BLaER1 (cell line): ENCODE measurements at regions not wholly inside any gene's neighbourhood (a gene's known extent, or its start where the extent isn't known, plus 50 kb on each side); places are given as distances from the start of the nearest gene placed in this dataset.

Experiments used
- H3K27ac ChIP-seq: shearing (Covaris generic); formaldehyde crosslinking; 2 replicates; pipeline ENCODE4 v1.8.1; 2022
- H3K27me3 ChIP-seq: shearing (Covaris generic); formaldehyde crosslinking; 2 replicates; pipeline ENCODE4 v1.8.1; 2022
- H3K36me3 ChIP-seq: shearing (Covaris generic); formaldehyde crosslinking; 2 replicates; pipeline ENCODE4 v1.8.1; 2022
- H3K4me1 ChIP-seq: shearing (Covaris generic); formaldehyde crosslinking; 2 replicates; pipeline ENCODE4 v1.8.1; 2022
- H3K4me2 ChIP-seq: shearing (Covaris generic); formaldehyde crosslinking; 2 replicates; pipeline ENCODE4 v1.8.1; 2022
- H3K4me3 ChIP-seq: shearing (Covaris generic); formaldehyde crosslinking; 2 replicates; pipeline ENCODE4 v1.8.1; 2022
- H3K9ac ChIP-seq: shearing (Covaris generic); formaldehyde crosslinking; 2 replicates; pipeline ENCODE4 v1.8.1; 2022
- H3K9me3 ChIP-seq: shearing (Covaris generic); formaldehyde crosslinking; 2 replicates; pipeline ENCODE4 v1.8.1; 2022
- H4K20me1 ChIP-seq: shearing (Covaris generic); formaldehyde crosslinking; 2 replicates; pipeline ENCODE4 v1.8.1; 2022
- Cebpa-rat ChIP-seq: shearing (Covaris generic); IDR thresholded peaks from 2 replicates; pipeline ENCODE4 v1.8.1; 2022

- H3K4me1 ChIP-seq = no peaks in the 10 kb centered on the region
- H3K9me3 ChIP-seq = no peaks in the 10 kb centered on the region
- H3K9ac ChIP-seq = no peak overlapping the region
- TF ChIP-seq Cebpa-rat = no peak
- H3K4me2 ChIP-seq = no peak overlapping the region
- no peaks in the 10 kb centered on the region for H3K36me3 ChIP-seq
- no peaks in the 10 kb centered on the region for H4K20me1 ChIP-seq
- no peak overlapping the region for H3K27ac ChIP-seq
- H3K27me3 ChIP-seq = no peaks in the 10 kb centered on the region
- H3K4me3 ChIP-seq = no peak overlapping the region
Measured at GRCh38 chr1:72526926-72527325, 244.6 kb upstream of the NEGR1 start.

- H3K4me1 ChIP-seq = no peaks in the 10 kb centered on the region
- H3K9ac ChIP-seq = no peak overlapping the region
- no peaks in the 10 kb centered on the region for H3K9me3 ChIP-seq
- H3K27me3 ChIP-seq = no peaks in the 10 kb centered on the region
- H3K27ac ChIP-seq = no peak overlapping the region
- no peaks in the 10 kb centered on the region for H4K20me1 ChIP-seq
- no peak overlapping the region for H3K4me2 ChIP-seq
- H3K36me3 ChIP-seq = no peaks in the 10 kb centered on the region
- no peak for TF ChIP-seq Cebpa-rat
- H3K4me3 ChIP-seq = no peak overlapping the region
Measured at GRCh38 chr1:72524021-72524420, 241.7 kb upstream of the NEGR1 start.

- Histone ChIP-seq H3K4me1 (no peaks in the 10 kb centered on the region), H3K9me3 (no peaks in the 10 kb centered on the region), H3K27me3 (no peaks in the 10 kb centered on the region), H3K4me2 (no peak overlapping the region), H3K4me3 (no peak overlapping the region), H4K20me1 (no peaks in the 10 kb centered on the region), H3K9ac (no peak overlapping the region), H3K36me3 (no peaks in the 10 kb centered on the region), H3K27ac (no peak overlapping the region)
- no peak for TF ChIP-seq Cebpa-rat
Measured at GRCh38 chr1:72521659-72522058, 239.3 kb upstream of the NEGR1 start.

GRCh38 chr1:72516826-72517225 is 234.5 kb upstream of the NEGR1 start:
- Histone ChIP-seq H4K20me1 (no peaks in the 10 kb centered on the region), H3K9ac (no peak overlapping the region), H3K4me2 (no peak overlapping the region), H3K4me1 (no peaks in the 10 kb centered on the region), H3K27ac (no peak overlapping the region), H3K27me3 (no peaks in the 10 kb centered on the region), H3K4me3 (no peak overlapping the region), H3K36me3 (no peaks in the 10 kb centered on the region), H3K9me3 (no peaks in the 10 kb centered on the region)
- no peak for TF ChIP-seq Cebpa-rat

- Histone ChIP-seq H3K27me3 (no peaks in the 10 kb centered on the region), H3K9ac (no peak overlapping the region), H3K36me3 (no peaks in the 10 kb centered on the region), H3K4me2 (no peak overlapping the region), H4K20me1 (no peaks in the 10 kb centered on the region), H3K4me3 (no peak overlapping the region), H3K4me1 (no peaks in the 10 kb centered on the region), H3K27ac (no peak overlapping the region), H3K9me3 (no peaks in the 10 kb centered on the region)
- TF ChIP-seq Cebpa-rat = no peak
Measured at GRCh38 chr1:72516264-72516663, 233.9 kb upstream of the NEGR1 start.

- Histone ChIP-seq H3K9me3 (no peaks in the 10 kb centered on the region), H3K4me2 (no peak overlapping the region), H3K4me1 (no peaks in the 10 kb centered on the region)
Measured at GRCh38 chr1:72498371-72498770, 216.0 kb upstream of the NEGR1 start.

GRCh38 chr1:72489801-72490200 is 207.5 kb upstream of the NEGR1 start:
- Histone ChIP-seq H3K4me3 (no peak overlapping the region), H3K27me3 (no peaks in the 10 kb centered on the region), H3K27ac (no peak overlapping the region), H3K9me3 (no peaks in the 10 kb centered on the region), H4K20me1 (no peaks in the 10 kb centered on the region), H3K4me2 (no peak overlapping the region), H3K9ac (no peak overlapping the region), H3K4me1 (no peaks in the 10 kb centered on the region), H3K36me3 (no peaks in the 10 kb centered on the region)
- TF ChIP-seq Cebpa-rat = no peak

More at GRCh38 chr1:72498371-72498770, 216.0 kb upstream of the NEGR1 start:
- no peak overlapping the region for H3K27ac ChIP-seq
- no peaks in the 10 kb centered on the region for H3K36me3 ChIP-seq
- H4K20me1 ChIP-seq = no peaks in the 10 kb centered on the region
- H3K27me3 ChIP-seq = no peaks in the 10 kb centered on the region
- no peak overlapping the region for H3K9ac ChIP-seq
- TF ChIP-seq Cebpa-rat = no peak
- H3K4me3 ChIP-seq = no peak overlapping the region

- TF ChIP-seq Cebpa-rat = no peak
- Histone ChIP-seq H4K20me1 (no peaks in the 10 kb centered on the region), H3K9me3 (no peaks in the 10 kb centered on the region), H3K9ac (no peak overlapping the region), H3K4me3 (no peak overlapping the region), H3K27ac (no peak overlapping the region), H3K36me3 (no peaks in the 10 kb centered on the region), H3K27me3 (no peaks in the 10 kb centered on the region), H3K4me2 (no peak overlapping the region), H3K4me1 (no peaks in the 10 kb centered on the region)
Measured at GRCh38 chr1:72485801-72486200, 203.5 kb upstream of the NEGR1 start.

GRCh38 chr1:72483846-72484357 is 201.6 kb upstream of the NEGR1 start:
- Histone ChIP-seq H3K27ac (no peak overlapping the region), H3K4me3 (no peak overlapping the region), H3K36me3 (no peaks in the 10 kb centered on the region), H3K27me3 (no peaks in the 10 kb centered on the region), H3K4me2 (no peak overlapping the region), H3K4me1 (no peaks in the 10 kb centered on the region), H3K9me3 (peaks cover 11% of the 10 kb centered on the region), H3K9ac (no peak overlapping the region), H4K20me1 (no peaks in the 10 kb centered on the region)
- no peak for TF ChIP-seq Cebpa-rat

GRCh38 chr1:72482736-72483413 is 200.5 kb upstream of the NEGR1 start:
- no peak for TF ChIP-seq Cebpa-rat
- H3K4me2 ChIP-seq = no peak overlapping the region

GRCh38 chr1:72481420-72481970 is 199.2 kb upstream of the NEGR1 start:
- no peaks in the 10 kb centered on the region for H3K36me3 ChIP-seq
- H3K4me3 ChIP-seq = no peak overlapping the region
- no peak overlapping the region for H3K4me2 ChIP-seq
- no peaks in the 10 kb centered on the region for H4K20me1 ChIP-seq
- no peak overlapping the region for H3K9ac ChIP-seq
- no peak overlapping the region for H3K27ac ChIP-seq
- TF ChIP-seq Cebpa-rat = no peak
- H3K27me3 ChIP-seq = no peaks in the 10 kb centered on the region
- no peaks in the 10 kb centered on the region for H3K4me1 ChIP-seq
- H3K9me3 ChIP-seq = peaks cover 11% of the 10 kb centered on the region

More at GRCh38 chr1:72482736-72483413, 200.5 kb upstream of the NEGR1 start:
- Histone ChIP-seq H3K4me3 (no peak overlapping the region), H3K4me1 (no peaks in the 10 kb centered on the region), H3K27ac (no peak overlapping the region), H4K20me1 (no peaks in the 10 kb centered on the region), H3K9ac (no peak overlapping the region), H3K36me3 (no peaks in the 10 kb centered on the region), H3K9me3 (peaks cover 11% of the 10 kb centered on the region), H3K27me3 (no peaks in the 10 kb centered on the region)
